ENCODE measurements at regions not wholly inside any gene's neighbourhood (a gene's known extent, or its start where the extent isn't known, plus 50 kb on each side); places are given as distances from the start of the nearest gene placed in this dataset.

DNA sequence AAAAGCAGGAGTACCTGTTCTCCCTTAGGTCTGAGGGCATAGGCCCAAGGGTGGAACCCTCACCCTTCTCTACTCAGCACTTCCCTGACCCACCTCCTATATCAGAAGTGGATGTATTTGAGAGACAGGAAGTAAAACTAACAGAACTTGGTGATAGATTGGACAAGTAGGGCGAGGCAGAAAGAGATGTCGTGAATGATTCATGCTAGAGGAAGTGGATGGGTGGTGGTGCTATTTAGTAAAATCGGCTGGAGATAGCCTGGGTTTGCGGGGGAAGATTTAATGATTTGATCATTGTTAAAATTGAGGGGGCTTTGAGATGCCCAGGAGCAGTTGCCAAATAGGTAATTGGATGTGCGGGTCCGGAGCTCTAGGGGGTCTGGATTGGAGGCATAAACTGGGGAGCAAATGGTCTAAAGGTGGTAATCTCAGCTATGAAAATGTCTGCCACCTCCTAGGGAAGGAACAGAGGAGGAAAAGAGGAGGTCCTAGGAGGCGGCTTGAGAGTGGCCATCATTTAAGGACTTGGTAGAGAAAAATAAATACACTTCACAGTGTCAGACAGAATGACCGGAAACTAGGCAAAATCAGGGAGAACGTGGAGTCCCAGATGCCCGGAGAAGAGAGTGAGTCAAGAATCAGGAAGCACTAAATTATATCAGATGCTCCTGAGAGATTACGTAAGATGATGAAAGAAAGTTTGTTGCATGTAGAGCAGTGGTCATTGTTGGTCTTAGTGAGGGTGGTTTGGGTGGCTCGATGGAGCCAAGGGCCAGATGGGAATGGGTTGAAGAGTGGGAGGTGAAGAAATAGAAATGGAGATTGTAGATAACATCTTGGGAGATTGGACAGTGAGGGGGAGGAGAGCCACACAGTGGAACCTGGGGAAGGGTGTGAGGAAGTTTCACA is 142.0 kb downstream of the CEP57L1 start:
- H3K4me3 Mint-ChIP-seq, result no peak overlapping the region
- Histone ChIP-seq H3K27me3 (ENCODE audit: insufficient read depth) (no peaks in the 10 kb centered on the region), H4K20me1 (replicated peaks; ENCODE audit: insufficient read depth) (no peaks in the 10 kb centered on the region), H3K9me2 (ENCODE audit: insufficient read depth) (peaks cover 7% of the 10 kb centered on the region; the same call in 1 of the 2 replicates), H3K4me1 (ENCODE audit: insufficient read depth) (peaks cover 9% of the 10 kb centered on the region), H3K79me2 (replicated peaks; ENCODE audit: insufficient read depth) (no peaks in the 10 kb centered on the region), H3K4me2 (no peak overlapping the region), H2AFZ (peak overlapping the region; percentile 64), H3K27ac (ENCODE audit: low read depth) (no peak overlapping the region), H3K4me3 (no peak overlapping the region), H3F3A (replicated peaks; ENCODE audit: low read depth) (no peaks in the 10 kb centered on the region), H3K36me3 (ENCODE audit: insufficient read depth) (no peaks in the 10 kb centered on the region)
- TF ChIP-seq ZNF462 (CRISPR knock-in tag; IDR thresholded peaks at IDR 0.05), result no peak
- H3K27me3 Mint-ChIP-seq (ENCODE audit: insufficient read depth, low read depth, poor library complexity), result peaks cover 4% of the 10 kb centered on the region
- no peak for DNase-seq (ENCODE audit: low spot score)
- no peaks in the 10 kb centered on the region; the same call in 2 of the 3 replicates for H3K9me3 Mint-ChIP-seq
- H3K4me1 Mint-ChIP-seq, result peaks cover 6% of the 10 kb centered on the region
- ATAC-seq, result no peak
- H3K27ac Mint-ChIP-seq, result no peak overlapping the region
- H3K36me3 Mint-ChIP-seq (ENCODE audit: low read depth), result no peaks in the 10 kb centered on the region
